ENCODE measurements at regions not wholly inside any gene's neighbourhood (a gene's known extent, or its start where the extent isn't known, plus 50 kb on each side); places are given as distances from the start of the nearest gene placed in this dataset.

DNA sequence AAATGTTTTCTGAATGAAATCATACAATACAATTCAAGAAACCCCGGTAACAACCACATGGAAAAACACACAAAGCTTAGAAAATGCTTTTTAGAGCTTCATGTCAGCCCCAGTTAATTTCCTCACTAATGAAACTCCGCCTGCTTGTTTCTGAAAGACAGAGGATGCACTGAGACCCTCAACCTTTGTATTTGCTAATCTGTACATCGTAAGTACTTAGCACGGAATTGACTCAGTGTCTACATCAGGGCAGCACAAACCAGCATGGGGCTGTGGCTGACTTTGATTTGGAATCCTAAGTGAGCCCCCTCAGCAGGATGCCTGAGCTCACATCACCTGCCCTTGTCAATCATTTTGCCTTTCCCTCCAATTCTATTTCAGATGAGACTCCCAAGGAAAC lies 499.1 kb upstream of the MPDZ start:
- TF ChIP-seq, protein P1, sequence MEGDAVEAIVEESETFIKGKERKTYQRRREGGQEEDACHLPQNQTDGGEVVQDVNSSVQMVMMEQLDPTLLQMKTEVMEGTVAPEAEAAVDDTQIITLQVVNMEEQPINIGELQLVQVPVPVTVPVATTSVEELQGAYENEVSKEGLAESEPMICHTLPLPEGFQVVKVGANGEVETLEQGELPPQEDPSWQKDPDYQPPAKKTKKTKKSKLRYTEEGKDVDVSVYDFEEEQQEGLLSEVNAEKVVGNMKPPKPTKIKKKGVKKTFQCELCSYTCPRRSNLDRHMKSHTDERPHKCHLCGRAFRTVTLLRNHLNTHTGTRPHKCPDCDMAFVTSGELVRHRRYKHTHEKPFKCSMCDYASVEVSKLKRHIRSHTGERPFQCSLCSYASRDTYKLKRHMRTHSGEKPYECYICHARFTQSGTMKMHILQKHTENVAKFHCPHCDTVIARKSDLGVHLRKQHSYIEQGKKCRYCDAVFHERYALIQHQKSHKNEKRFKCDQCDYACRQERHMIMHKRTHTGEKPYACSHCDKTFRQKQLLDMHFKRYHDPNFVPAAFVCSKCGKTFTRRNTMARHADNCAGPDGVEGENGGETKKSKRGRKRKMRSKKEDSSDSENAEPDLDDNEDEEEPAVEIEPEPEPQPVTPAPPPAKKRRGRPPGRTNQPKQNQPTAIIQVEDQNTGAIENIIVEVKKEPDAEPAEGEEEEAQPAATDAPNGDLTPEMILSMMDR (conservative IDR thresholded peaks at IDR 0.05 in 1 of 2, IDR thresholded peaks at IDR 0.05 in 1 of 2; ENCODE audit: low read depth in 1 of 2, low read length in 2 of 2): no peak
- no peak for TF ChIP-seq EZH2 (IDR thresholded peaks at IDR 0.05; ENCODE audit: low read length, missing control alignments)
